ENCODE measurements at regions not wholly inside any gene's neighbourhood (a gene's known extent, or its start where the extent isn't known, plus 50 kb on each side); places are given as distances from the start of the nearest gene placed in this dataset.

DNA sequence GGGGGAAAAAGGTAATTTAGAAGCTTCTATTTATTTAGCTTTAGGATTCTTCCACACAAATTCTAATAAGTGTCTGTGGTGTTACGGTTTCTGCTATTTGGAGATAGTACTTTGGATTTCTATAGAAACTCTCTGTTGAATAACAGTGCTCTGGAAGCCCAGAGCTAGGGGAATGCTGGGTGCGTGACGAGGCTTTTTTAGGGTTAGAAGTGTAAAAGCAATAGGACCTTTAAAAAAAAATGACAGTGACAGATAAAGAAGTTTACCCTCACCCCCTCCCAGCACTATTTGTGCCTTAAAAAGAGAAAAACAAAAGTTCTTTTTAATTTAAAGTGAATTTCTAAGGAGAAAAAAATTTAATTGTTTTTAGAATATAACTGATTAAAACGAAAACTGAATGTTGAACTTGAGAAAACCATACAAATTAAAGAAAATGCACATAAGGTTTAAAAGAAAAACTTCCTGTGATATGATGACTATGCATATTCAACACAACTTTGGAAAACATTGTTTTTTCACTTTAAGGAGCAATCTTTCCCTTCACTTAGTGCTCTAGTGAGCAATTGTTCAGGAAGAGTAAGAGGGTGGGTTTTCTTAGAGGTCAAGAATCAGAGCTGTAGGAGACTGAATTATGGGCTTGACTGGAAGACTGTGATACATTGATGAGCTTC lies 89.6 kb upstream of the RIPOR2 start:
- Histone ChIP-seq H3K36me3 (ENCODE audit: insufficient read depth in 1 of 2, low read depth in 1 of 2) (no peaks in the 10 kb centered on the region), H3K27me3 (ENCODE audit: insufficient read depth in 3 of 3, low read length in 2 of 3) (no peaks in the 10 kb centered on the region), H3K9me3 (no peaks in the 10 kb centered on the region), H3K4me3 (no peak overlapping the region), H3K27ac (no peak overlapping the region), H3K4me1 (no peaks in the 10 kb centered on the region)
- 68 to 90% (median 72%) methylated on average over 4 of the region's 4 CpGs for whole genome bisulfite sequencing, 3 donors
- intact Hi-C loops (cut with DNase I) = no loop called here
- DNase-seq (no peak), ATAC-seq (no peak)
- TF ChIP-seq, protein P1, sequence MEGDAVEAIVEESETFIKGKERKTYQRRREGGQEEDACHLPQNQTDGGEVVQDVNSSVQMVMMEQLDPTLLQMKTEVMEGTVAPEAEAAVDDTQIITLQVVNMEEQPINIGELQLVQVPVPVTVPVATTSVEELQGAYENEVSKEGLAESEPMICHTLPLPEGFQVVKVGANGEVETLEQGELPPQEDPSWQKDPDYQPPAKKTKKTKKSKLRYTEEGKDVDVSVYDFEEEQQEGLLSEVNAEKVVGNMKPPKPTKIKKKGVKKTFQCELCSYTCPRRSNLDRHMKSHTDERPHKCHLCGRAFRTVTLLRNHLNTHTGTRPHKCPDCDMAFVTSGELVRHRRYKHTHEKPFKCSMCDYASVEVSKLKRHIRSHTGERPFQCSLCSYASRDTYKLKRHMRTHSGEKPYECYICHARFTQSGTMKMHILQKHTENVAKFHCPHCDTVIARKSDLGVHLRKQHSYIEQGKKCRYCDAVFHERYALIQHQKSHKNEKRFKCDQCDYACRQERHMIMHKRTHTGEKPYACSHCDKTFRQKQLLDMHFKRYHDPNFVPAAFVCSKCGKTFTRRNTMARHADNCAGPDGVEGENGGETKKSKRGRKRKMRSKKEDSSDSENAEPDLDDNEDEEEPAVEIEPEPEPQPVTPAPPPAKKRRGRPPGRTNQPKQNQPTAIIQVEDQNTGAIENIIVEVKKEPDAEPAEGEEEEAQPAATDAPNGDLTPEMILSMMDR (IDR thresholded peaks at IDR 0.05) = no peak

DNA sequence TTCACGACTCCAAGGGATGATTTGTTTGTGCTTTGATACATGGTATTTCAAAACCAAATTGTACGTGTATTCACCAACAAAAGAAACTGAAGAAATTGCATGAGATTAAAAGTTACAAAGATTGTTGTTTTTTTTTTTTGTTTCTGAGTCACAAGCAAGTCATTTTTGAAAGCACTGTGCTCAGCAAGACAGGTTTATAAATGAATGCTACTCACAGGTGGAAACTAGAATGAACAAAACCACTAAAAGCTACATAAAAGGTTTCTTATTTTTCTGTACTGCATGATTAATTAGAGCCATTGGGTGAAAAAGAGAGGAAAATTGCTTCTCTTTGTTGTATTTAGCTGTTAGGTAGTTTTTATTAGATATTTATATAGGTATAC lies 90.2 kb upstream of the RIPOR2 start:
- Histone ChIP-seq H3K27me3 (ENCODE audit: insufficient read depth in 3 of 3, low read length in 2 of 3) (no peaks in the 10 kb centered on the region), H3K4me1 (no peaks in the 10 kb centered on the region), H3K4me3 (no peak overlapping the region), H3K27ac (no peak overlapping the region), H3K36me3 (ENCODE audit: insufficient read depth in 1 of 2, low read depth in 1 of 2) (no peaks in the 10 kb centered on the region), H3K9me3 (no peaks in the 10 kb centered on the region)
- DNase-seq (no peak), ATAC-seq (no peak)
- intact Hi-C loops (cut with DNase I) = no loop called here
- TF ChIP-seq, protein P1 (IDR thresholded peaks at IDR 0.05) = no peak
- WGBS, 3 donors = 71 to 83% (median 82%) methylated on average over 2 of the region's 2 CpGs

DNA sequence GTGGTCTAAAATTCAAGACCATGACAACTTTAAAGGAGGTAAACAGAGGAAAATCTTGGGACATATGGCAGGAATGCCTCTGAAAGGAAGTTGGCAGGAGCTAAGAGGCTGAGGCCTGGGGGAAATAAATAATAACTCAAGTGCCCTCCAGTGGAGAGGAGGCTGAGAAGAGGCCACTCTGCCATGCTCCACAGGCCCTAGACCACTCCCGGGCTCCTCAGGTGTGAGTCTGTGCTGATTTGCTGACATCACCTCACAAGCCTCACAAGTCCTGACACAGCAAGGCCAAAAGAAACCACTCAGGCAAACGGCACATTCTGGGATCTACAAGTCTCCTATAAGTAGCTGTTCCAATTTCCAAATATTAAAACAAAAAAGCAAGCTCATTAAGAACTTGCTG lies 91.0 kb upstream of the RIPOR2 start:
- 45 to 64% (median 58%) methylated on average over 2 of the region's 2 CpGs for WGBS, 3 donors
- TF ChIP-seq, protein P1 (IDR thresholded peaks at IDR 0.05) = no peak
- Histone ChIP-seq H3K9me3 (no peaks in the 10 kb centered on the region), H3K36me3 (ENCODE audit: insufficient read depth in 1 of 2, low read depth in 1 of 2) (no peaks in the 10 kb centered on the region), H3K27ac (no peak overlapping the region), H3K27me3 (ENCODE audit: insufficient read depth in 3 of 3, low read length in 2 of 3) (no peaks in the 10 kb centered on the region), H3K4me3 (no peak overlapping the region), H3K4me1 (no peaks in the 10 kb centered on the region)
- DNase-seq = no peak
- ATAC-seq = no peak
- intact Hi-C loops (cut with DNase I) = no loop called here

DNA sequence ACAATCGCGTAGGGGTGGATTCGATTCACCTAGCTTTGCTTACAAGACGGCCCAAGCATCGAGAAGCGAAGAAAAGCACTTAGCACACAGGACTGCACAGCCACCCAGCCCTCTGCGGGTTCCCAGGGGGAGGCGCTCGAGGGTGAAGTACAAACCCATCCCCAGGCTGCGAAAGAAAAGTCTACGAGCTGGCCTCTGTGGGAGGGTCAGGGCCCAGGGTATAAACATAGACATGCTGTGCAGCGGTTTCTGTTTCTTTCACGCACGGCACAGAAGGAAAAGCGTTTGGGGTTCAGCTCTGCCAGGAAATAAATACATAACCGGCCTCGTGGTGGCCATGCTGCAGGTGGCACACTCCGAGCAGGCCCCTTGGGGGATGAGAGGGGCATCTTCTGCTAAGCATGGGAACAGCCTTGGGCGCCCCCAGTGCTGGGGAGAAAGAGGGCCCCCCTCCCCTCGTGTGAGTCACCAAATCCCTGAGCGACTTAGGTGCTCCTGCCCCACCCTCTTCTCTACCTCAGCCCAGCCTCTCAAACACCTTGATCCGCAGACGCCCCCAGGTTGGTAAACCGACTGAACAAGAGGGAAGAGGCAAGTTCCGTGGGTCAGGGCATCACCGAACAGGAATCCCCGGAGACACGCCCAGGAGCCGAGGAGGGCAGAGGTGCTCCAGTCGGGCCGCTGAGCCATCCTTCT lies 91.6 kb upstream of the RIPOR2 start:
- no peaks in the 10 kb centered on the region for H3K4me1 ChIP-seq
- H3K27ac ChIP-seq = no peak overlapping the region
- H3K36me3 ChIP-seq (ENCODE audit: insufficient read depth in 1 of 2, low read depth in 1 of 2) = no peaks in the 10 kb centered on the region
- no peaks in the 10 kb centered on the region for H3K27me3 ChIP-seq (ENCODE audit: insufficient read depth in 3 of 3, low read length in 2 of 3)
- H3K9me3 ChIP-seq = no peaks in the 10 kb centered on the region
- DNase-seq (no peak), ATAC-seq (no peak)
- intact Hi-C loops (cut with DNase I) = no loop called here
- no peak overlapping the region for H3K4me3 ChIP-seq
- TF ChIP-seq, protein P1 (IDR thresholded peaks at IDR 0.05) = no peak
- WGBS, 3 donors = 77 to 83% (median 78%) methylated on average over 31 of the region's 31 CpGs
